Activated CD8-positive, alpha-beta T cell treated with anti-CD3 and anti-CD28 coated beads for 36 hours (primary cell): ENCODE measurements at regions not wholly inside any gene's neighbourhood (a gene's known extent, or its start where the extent isn't known, plus 50 kb on each side); places are given as distances from the start of the nearest gene placed in this dataset.

Source experiments
- ATAC-seq: fragments of 200-7000 bp; cut with Tn5 transposase; one replicate; pipeline ENCODE4 v1.10.0; 2021; ENCODE audit warnings: mild to moderate bottlenecking, moderate library complexity
- CTCF ChIA-PET: fragments of 350-600 bp; sonication (Branson Sonifier 250); formaldehyde crosslinking; loops from one replicate; lab custom pipeline; 2021; ENCODE audit warnings: antibody characterized with exemption; lab: Charles Lee
- POLR2A ChIA-PET: fragments of 350-600 bp; sonication (Branson Sonifier 250); formaldehyde crosslinking; loops from one replicate; lab custom pipeline; 2021; ENCODE audit warnings: antibody characterized with exemption; lab: Charles Lee
- DNase-seq: peaks from one replicate; pipeline ENCODE4 v3.0.0-alpha.2; 2020
- H3K27ac Mint-ChIP-seq: one replicate; pipeline ENCODE4 v1.8.0; 2021; ENCODE audit warnings: mild to moderate bottlenecking, mixed read lengths
- H3K27me3 Mint-ChIP-seq: one replicate; pipeline ENCODE4 v1.8.0; 2021; ENCODE audit warnings: mixed read lengths
- H3K36me3 Mint-ChIP-seq: one replicate; pipeline ENCODE4 v1.8.0; 2021; ENCODE audit warnings: low read depth, mixed read lengths
- H3K4me1 Mint-ChIP-seq: one replicate; pipeline ENCODE4 v1.8.0; 2021; ENCODE audit warnings: low read depth, mixed read lengths
- H3K4me3 Mint-ChIP-seq: one replicate; pipeline ENCODE4 v1.8.0; 2021; ENCODE audit warnings: mild to moderate bottlenecking, moderate library complexity, mixed read lengths
- H3K9me3 Mint-ChIP-seq: one replicate; pipeline ENCODE4 v1.8.0; 2021; ENCODE audit warnings: mixed read lengths
- intact Hi-C: fragments of 100-400 bp; cut with micrococcal nuclease; formaldehyde crosslinking; loops from one replicate; pipeline ENCODE4 v1.10.0; 2022
- TF ChIP-seq, protein P1 (sequence below): fragments of 200-600 bp; IDR thresholded peaks from one replicate; pipeline ENCODE4 v1.8.0; 2022; ENCODE audit warnings: antibody characterized with exemption, mild to moderate bottlenecking

DNA sequence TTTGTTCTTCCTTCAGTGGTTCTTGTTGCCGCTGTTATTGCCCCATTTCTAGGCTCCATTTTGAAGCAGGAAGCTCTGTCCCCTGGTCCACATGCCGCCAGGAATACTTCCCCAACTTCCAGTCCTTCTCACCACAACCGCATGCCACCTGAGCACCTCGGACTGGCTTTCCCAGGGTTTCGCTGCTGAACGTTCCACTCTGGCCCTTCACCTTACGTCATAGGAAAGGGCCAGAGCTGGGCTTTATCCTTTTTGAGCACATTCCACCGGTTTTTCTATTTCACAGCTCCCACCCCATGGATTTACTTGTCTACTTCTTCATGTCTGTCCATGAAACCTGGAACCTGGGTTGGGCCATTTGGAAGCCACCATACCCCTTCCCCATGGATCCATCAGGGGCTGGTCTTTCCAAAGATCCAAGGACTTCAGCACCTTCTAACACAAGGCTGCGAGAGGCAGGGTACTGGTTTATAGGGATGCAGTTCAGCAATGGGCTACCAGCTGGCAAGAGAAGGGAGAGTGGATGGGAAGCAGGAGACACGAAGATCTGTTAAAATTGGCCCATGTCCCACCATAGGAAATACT is 557.4 kb downstream of the BNC2 start:
- Mint-ChIP-seq H3K27ac (no peak overlapping the region), H3K4me1 (no peaks in the 10 kb centered on the region), H3K36me3 (no peaks in the 10 kb centered on the region), H3K27me3 (no peaks in the 10 kb centered on the region), H3K9me3 (no peaks in the 10 kb centered on the region), H3K4me3 (no peak overlapping the region)
- TF ChIP-seq, protein P1, sequence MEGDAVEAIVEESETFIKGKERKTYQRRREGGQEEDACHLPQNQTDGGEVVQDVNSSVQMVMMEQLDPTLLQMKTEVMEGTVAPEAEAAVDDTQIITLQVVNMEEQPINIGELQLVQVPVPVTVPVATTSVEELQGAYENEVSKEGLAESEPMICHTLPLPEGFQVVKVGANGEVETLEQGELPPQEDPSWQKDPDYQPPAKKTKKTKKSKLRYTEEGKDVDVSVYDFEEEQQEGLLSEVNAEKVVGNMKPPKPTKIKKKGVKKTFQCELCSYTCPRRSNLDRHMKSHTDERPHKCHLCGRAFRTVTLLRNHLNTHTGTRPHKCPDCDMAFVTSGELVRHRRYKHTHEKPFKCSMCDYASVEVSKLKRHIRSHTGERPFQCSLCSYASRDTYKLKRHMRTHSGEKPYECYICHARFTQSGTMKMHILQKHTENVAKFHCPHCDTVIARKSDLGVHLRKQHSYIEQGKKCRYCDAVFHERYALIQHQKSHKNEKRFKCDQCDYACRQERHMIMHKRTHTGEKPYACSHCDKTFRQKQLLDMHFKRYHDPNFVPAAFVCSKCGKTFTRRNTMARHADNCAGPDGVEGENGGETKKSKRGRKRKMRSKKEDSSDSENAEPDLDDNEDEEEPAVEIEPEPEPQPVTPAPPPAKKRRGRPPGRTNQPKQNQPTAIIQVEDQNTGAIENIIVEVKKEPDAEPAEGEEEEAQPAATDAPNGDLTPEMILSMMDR, result no peak
- ChIA-PET POLR2A (no interaction called here), CTCF (no interaction called here)
- no peak for ATAC-seq
- intact Hi-C loops, result no loop called here
- DNase-seq, result no peak

- ChIA-PET CTCF (no interaction called here), POLR2A (no interaction called here)
- TF ChIP-seq, protein P1, result no peak
- Mint-ChIP-seq H3K36me3 (no peaks in the 10 kb centered on the region), H3K27ac (no peak overlapping the region), H3K4me1 (no peaks in the 10 kb centered on the region), H3K27me3 (no peaks in the 10 kb centered on the region), H3K9me3 (no peaks in the 10 kb centered on the region), H3K4me3 (no peak overlapping the region)
- ATAC-seq (no peak), DNase-seq (no peak)
- intact Hi-C loops, result no loop called here
These were observed 556.0 kb downstream of the BNC2 start for GRCh38 chr9:16314476-16314875.

GRCh38 chr9:16315720-16316119 is 554.8 kb downstream of the BNC2 start:
- TF ChIP-seq, protein P1, result no peak
- Mint-ChIP-seq H3K9me3 (no peaks in the 10 kb centered on the region), H3K4me1 (no peaks in the 10 kb centered on the region), H3K4me3 (no peak overlapping the region), H3K27me3 (no peaks in the 10 kb centered on the region), H3K36me3 (no peaks in the 10 kb centered on the region), H3K27ac (no peak overlapping the region)
- POLR2A ChIA-PET, result no interaction called here
- intact Hi-C loops, result loop anchor here (5.0 kb wide), 1 partner anchor 48 kb away; no protein-coding TSS in a partner anchor
- DNase-seq (no peak), ATAC-seq (no peak)
- CTCF ChIA-PET, result no interaction called here

DNA sequence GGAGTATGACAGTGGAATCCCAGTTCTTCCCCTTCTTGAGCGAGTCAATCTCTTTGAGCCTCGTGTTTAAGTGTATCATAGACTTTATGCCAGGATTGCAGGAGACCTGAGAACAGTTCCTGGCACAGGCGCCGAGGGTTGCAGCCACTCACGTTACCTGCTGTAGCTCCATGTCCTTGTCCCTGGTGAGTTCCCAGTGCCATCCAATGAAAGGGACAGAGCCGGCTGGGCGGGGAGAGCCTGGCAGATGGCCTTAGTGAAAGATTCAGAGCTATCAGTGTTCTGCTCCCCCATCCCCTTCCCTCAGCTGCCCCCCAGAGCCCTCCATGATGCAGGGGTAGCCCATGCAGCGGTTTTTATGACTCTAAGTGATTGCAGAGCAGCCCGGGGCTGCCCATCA is 554.0 kb downstream of the BNC2 start:
- no peaks in the 10 kb centered on the region for H3K27me3 Mint-ChIP-seq
- H3K36me3 Mint-ChIP-seq, result no peaks in the 10 kb centered on the region
- H3K9me3 Mint-ChIP-seq, result no peaks in the 10 kb centered on the region
- H3K27ac Mint-ChIP-seq, result no peak overlapping the region
- POLR2A ChIA-PET, result no interaction called here
- intact Hi-C loops, result loop anchor here (5.0 kb wide), 1 partner anchor 49 kb away; no protein-coding TSS in a partner anchor
- TF ChIP-seq, protein P1, result no peak
- H3K4me1 Mint-ChIP-seq, result no peaks in the 10 kb centered on the region
- DNase-seq, result no peak
- H3K4me3 Mint-ChIP-seq, result no peak overlapping the region
- no peak for ATAC-seq
- CTCF ChIA-PET, result no interaction called here

DNA sequence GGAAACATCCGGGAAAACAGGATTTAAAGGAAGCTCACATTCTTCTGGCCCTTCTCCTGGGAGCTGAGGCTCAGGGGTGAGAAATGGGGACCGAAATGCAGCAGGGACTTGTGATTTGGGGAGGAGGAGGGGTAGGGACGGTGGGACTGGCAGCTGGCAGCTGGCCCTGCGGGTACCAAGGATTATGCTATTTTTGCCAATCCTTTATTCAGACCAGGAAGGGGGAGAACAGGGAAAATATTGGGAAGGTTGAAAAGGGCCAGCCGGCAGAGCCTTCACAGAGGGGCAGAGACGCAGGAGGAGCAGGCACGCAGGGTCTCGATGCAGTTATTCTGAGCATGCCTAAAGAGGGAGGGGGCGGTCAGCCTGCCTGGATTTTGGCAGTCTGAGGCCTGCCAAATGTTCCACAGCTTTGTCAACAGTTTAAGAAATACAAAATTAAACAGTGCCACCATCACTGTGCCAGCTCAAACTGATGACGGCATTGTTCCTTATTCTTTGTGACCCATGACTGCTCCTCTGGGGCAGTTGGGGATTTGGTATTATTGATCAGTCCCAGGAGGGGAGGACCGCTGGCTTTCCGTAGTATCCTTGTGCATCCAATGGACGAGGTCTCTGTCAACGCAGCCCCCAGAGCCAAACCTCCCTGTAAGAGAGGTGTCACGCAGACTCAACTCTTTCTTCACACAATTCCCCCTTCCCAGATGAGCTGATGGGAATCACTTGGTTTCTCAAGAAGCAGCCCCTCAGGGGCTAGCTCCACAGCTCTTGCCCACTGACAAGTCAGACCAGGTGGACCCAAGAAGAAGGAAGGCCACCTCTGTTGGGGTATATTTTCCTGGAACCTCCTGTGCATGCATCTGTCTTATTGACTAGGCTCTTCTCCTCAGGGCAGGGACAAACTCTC is 553.3 kb downstream of the BNC2 start:
- Mint-ChIP-seq H3K27me3 (no peaks in the 10 kb centered on the region), H3K27ac (no peak overlapping the region), H3K4me1 (no peaks in the 10 kb centered on the region), H3K4me3 (no peak overlapping the region), H3K36me3 (no peaks in the 10 kb centered on the region), H3K9me3 (no peaks in the 10 kb centered on the region)
- no peak for ATAC-seq
- POLR2A ChIA-PET, result no interaction called here
- CTCF ChIA-PET, result no interaction called here
- TF ChIP-seq, protein P1, result no peak
- intact Hi-C loops, result loop anchor here (5.0 kb wide), 1 partner anchor 50 kb away; no protein-coding TSS in a partner anchor
- DNase-seq, result no peak
